NCI-H1417 (cell line): ENCODE measurements at regions not wholly inside any gene's neighbourhood (a gene's known extent, or its start where the extent isn't known, plus 50 kb on each side); places are given as distances from the start of the nearest gene placed in this dataset.
"Not testable (repeated sequence)": the region's sequence is repeated elsewhere in the genome, so short reads cannot be mapped to it uniquely, and the experiment has no call there.

Experiments
- DNase-seq, 3 experiments: peaks; one replicate each; lab custom pipeline; 2025; lab: John Stamatoyannopoulos, UW

DNA sequence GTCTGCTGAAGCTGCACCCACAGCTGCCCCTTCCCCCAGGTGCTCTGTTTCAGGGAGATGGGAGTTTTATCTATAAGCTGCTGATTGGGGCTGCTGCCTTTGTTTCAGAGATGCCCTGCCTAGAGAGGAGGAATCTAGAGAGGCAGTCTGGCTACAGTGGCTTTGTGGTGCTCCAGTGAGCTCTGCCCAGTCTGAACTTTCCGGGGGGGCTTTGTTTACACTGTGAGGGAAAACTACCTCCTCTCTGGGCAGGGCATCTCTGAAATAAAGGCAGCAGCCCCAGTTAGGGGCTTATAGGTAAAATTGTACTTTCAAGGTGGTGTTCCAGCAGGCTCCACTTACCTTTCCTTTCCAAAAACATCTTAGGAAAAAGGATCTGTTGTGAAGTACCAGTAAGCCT, 242.2 kb downstream of the SPRY1 start:
- DNase-seq: no peak

DNA sequence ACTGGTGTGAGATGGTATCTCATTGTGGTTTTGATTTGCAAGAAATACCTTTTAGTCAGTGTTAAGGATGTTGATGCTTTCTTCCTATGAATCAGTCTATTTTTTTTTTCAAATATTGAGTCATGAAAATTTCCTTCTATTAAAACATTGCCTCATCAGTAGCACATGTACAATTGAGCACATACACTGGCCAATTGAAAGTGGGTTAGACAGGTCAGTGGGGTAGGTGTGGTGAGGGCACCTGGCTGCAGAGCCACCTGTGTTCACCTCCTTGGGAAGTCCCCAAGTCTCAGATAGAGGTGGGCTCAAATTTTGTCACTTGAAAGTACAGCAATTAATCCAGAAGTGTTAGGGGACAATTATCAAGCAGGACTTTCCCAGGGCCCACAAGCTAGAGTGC, 243.7 kb downstream of the SPRY1 start:
- DNase-seq: no peak

DNA sequence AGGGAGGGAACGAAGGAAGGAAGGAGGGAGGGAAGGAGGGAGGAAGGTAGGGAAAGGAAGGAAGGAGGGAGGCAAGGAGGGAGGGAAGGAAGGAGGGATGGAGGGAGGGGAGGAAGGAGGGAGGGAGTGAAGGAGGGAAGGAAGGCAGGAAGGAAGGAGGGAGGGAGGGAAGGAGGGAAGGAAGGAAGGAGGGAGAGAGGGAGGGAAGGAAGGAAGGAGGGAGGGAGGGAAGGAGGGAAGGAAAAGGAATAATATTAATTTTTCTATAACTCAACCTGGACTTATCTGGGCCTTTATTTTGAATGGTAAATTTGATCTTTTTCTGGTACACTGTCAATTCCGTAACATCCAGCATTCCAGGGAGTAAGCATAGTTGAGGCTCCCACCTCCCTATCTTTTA, 244.2 kb downstream of the SPRY1 start:
- no peak for DNase-seq

DNA sequence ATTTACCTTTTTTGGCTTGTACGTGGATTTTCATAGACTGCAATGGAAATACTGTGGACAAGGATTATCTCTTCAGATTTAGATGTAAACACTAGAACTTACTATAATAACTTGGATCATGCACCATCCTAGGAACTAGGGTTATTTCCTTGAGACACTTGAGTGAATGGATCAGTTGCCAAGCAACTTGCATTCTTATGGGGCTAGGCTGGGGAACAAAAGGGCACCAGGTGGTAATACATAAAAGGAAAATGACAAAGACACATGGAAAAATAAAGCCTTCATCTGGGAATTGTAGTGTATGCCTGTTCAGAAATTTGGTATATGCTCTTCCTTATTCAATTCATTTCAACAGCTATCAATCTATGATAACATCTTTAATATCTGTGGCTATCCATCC, 247.1 kb downstream of the SPRY1 start:
- DNase-seq: peak in 2 of 3 experiments; percentile 3 to 48

DNA sequence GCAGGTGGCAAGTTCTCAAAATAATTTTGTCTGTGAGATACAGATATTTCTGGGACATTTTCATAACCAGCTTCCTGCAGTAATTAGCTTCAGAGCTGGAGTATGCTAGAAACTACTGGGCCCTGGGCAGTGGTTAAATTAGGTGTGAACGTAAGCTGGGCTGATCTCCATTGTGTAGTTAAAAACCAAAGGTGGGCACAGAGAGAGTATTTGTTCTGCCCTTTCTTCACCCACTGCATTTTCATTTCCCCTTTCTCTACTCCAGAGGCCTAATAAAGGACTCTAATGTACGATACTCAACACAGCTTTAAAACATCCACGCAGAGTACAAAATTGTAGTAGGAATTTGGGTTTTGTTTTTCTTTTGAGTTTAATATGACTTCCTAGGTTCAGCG, 252.7 kb downstream of the SPRY1 start:
- peak in 1 of 3 experiments; percentile 61 for DNase-seq

DNA sequence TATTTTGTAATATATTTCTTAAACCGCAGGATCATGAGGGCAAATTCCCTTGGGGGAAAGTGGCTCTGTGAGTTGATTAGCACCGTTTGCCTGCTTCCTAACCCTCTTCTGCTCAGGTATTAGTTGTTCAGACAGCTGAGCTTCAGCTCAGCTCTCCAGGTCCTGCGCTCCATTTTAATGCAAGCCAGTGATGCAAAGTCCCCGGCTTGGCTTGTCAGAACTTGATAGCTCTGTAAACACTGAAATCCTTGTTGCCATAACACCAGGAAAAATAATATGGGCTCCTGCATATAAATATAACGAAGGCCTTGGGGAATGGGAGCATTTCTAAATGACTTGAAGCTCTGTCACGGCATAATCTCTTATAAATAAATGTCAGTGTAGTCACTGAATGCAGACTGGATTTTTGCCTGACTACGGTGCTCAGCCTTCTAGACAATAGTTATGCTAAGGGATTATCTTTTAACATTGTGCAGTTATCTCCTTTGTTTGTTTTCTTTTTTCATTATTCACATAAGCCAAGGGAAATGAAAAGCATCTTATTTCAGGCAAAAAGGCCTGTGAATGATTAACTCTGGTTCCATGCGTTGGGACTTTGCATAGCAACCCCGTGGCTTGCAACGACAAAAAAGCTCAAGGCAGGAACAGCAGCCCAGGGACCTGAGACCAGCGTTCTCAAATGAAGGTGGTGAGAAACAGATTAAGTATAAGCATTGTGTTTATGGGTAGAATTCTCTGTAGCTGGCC, 253.2 kb downstream of the SPRY1 start:
- peak; percentile 70 to 93 (median 78) for DNase-seq

DNA sequence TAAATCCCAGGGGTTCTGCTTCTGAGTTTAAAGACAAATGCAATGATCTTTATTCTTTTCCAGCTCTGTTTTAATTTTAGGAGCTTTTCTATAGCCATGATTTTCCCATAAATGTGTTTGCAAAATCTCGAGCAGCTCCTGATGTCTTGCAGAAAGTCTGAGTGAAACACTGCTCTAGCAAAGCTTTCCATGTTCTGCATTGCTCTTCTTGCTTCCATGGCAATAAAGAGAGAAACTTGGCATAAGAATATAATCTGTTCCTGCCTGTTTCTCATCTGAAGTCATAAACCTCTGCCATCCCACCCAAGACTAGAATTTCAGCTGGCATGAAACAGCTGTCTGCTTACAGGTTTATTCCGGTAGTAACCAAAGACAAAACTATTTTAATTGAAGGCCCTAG, 254.5 kb downstream of the SPRY1 start:
- no peak for DNase-seq

DNA sequence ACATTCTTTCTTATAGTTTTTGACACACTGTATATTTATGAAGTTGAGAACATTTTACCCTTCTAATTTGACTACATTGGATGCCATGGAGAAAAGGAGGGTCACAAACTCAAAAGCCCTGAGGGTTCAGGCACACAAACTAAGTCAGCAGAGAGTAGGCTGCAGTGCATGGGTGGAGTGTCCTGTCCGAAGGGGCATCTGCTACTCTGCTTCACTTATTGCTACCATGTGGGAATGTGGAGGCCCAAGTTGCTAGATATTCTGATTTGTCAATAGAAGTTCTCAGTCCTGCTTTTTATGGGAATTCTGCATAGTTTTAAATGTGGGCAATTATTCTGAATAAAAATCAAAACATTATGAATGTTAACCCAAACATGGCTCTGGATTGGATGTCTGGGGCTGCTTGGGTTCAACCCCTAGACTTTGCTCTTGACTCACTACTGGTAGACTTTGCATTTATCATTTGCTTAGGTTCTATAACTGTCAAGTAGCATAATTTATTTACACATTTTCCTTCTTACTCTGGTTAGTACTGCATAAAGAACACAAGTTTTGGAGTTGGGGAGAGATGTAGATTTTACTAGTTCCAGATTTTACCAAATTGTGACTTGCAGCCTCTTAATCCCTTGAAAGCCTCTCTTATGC, 255.1 kb downstream of the SPRY1 start:
- DNase-seq: no peak

DNA sequence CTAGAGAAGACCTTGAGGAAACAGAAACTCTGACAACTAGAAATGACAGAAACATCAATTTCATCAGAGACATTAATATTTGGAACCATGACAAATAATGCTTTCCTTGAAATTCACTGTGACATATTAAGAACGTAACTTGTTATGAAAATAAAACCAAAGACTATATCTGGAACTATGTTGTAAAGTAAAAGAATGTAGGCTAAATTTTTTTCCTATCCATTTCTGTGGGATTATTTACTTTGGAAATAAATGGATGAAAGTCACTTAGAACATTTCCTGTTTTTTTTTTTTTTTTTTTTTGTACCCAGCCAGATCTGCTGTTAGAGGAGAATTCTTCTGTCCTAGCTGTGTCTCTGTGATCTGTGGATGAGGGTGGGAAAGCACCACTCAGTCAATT, 255.9 kb downstream of the SPRY1 start:
- DNase-seq: no peak

DNA sequence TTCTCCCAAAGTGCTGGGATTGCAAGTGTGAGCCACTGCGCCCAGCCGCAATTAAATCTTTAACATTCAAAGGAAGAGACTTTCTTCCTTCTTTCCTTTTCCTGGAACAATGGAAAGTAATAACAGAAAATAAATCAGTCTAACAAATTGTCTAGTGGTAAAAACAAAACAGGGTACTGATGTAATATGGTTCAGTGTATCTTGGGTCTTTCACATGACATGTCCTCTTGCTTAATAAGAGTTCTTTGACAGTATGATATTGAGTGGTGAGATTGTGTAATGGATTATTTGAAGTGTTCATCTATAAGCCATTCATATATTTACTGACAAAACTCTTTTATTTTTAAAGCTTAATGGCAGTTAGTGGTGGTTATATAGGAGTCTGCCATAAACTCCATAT, 256.6 kb downstream of the SPRY1 start:
- DNase-seq: no peak

DNA sequence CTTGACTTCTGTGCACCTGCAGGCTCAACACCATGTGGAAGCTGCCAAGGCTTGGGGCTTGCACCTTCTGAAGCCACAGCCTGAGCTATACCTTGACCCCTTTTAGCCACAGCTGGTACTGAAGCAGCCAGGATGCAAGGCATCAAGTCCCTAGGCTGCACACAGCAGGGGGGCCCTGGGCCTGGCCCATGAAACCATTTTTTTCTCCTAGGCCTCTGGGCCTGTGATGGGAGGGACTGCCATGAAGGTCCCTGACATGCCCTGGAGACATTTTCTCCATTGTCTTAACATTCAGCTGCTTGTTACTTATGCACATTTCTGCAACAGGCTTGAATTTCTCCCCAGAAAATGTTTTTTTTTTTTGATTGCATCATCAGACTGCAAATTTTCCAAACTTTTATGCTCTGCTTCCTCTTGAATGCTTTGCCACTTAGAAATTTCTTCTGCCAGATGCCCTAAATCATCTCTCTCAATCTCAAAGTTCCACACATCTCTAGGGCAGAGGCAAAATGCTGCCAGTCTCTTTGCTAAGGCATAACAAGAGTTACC, 260.2 kb downstream of the SPRY1 start:
- DNase-seq: not testable (repeated sequence)

DNA sequence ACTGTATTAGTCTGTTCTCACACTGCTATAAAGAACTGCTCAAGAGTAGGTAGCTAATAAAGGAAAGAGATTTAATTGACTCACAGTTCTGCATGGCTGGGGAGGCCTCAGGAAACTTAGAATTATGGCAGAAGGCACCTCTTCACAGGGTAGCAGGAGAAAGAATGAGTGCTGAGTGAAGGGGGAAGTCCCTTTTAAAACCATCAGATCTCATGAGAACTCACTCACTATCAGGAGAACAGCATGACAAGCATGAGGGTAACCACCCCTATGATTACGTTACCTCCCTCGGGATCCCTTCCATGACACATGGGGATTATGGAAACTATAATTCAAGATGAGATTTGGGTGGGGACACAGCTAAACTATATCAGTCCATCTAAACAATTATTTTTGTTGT, 261.0 kb downstream of the SPRY1 start:
- not testable (repeated sequence) for DNase-seq

DNA sequence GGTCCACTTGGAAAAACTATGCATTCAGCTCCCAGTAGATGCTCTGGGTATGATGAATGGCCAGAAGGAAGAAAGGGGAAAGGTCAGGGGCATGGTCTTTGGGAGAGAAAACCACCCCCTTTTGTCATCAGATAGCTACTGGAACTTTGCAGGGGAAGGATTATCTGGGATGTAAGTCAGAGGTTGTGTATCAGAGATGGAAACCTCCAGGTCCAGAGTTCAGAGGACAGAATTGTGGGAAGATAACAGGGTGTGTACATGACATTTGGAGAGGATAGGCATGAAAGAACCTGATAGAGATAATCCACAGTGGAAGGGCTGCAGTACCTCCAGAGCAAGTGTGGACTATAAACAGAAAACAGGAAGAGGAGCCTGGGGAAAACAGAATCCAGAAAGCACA, 262.7 kb downstream of the SPRY1 start:
- DNase-seq: no peak

DNA sequence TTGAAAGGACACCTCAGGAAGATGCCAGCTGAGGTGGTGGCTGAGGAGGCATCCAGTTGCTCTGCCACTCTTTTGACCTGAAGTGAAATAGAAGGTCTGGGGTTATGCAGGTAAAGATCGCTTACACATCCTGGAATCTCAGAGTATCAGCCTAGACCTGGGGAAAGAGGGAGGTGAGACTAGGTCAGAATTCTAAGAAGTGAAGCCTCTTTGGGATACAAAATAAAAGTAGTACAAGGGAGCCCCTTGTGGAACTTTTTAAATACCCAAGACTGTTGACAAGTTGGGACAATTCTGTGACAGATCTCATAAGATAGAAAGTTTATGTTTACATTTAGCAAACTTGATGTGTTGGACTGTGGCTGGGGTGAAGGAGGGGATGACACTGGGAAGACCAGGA, 263.1 kb downstream of the SPRY1 start:
- DNase-seq: peak in 1 of 3 experiments; percentile 13

DNA sequence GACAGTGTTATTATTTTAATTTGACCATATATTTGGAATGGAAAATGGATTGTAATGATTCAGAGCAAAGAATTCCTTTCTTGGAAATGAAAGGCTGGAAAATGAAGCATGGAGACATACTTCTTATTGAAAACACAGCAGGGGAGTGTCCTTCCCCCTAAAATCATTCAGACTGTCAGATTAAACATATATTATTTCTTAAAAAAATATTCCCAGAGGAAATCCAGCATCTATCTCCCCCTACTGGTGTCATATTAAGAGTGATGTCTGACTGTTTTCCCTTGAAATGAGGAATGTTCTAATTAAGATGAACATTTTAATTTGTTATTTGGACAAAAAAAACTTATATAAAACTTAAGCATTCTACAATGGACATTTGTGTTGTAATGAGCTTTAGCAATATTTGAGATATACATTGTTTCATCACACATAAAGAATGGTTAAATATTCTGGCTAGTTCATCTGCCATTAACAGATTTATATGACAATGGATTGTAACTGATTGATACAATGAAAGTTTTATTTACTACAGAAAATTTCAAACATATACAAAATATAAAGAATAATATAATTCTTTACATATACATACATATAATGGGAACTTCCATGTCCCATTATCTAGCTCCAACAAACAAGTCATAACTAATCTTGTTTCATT, 264.6 kb downstream of the SPRY1 start:
- DNase-seq: peak in 1 of 3 experiments; percentile 44

DNA sequence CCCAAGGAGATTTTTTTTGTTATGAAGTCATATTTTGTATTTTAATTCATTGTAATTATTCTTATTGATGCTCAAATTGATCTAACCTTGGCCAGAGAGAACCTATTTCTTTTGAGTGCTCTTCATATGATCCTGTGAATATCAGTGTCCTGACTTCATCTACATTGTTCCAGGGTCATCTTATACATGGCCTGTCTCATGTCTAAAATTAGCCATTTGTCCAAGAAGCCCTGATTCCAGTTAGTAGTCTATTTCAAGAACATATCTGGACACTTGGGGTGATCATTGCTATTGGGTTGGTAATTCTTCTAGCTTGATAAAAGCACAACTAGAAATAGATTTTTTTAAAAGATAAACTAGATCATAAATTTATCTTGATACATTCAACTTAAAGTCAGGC, 266.2 kb downstream of the SPRY1 start:
- peak in 1 of 3 experiments; percentile 4 for DNase-seq

DNA sequence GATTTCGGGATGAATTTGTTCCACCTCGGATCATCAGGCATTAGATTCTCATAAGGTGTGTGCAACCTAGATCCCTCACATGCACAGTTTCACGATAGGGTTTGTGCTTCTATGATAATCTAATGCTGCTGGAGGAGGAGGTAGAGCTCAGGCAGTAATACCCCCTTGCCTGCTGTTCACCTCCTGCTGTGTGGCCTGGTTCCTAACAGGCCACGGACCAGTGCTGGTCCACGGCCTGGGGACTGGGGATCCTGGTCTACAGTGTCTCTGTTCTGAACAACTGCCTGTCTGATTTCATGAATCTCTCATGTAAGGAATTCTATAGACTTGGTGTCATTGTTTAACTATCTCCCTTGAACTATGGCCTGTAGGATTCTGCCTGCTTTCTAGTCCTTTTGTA, 269.9 kb downstream of the SPRY1 start:
- no peak for DNase-seq

DNA sequence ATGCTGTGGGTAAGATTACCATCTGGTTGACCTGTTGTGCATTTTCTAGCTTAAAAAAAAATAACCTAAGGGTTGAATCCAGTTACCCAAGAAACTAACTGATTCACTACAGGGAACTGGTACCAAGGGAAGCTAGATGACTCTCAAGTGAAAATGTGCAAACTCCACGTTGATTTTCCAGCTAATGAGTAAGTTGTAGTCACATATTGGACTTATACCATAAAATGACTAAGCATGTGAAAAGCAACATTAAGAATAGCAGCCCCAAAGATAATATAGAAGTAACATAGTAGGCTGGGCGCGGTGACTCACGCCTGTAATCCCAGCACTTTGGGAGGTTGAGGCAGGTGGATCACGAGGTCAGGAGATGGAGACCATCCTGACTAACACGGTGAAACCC, 270.9 kb downstream of the SPRY1 start:
- no peak for DNase-seq

DNA sequence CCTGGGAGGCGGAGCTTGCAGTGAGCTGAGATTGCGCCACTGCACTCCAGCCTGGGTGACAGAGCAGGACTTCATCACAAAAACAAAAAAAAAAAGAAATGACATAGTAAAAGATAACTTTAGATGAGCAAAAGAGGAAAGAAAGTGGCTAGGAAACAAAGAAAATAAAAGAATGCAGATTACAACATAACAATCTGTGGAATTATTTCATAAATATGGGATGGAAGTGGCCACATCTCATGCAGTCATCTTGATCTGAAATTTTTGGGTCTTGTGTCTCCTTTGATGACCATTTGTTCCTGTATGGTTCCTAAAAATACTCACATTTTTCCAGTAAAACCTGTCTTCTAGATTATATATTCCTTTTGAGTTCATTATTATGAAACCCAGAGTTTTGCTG, 271.4 kb downstream of the SPRY1 start:
- no peak for DNase-seq

DNA sequence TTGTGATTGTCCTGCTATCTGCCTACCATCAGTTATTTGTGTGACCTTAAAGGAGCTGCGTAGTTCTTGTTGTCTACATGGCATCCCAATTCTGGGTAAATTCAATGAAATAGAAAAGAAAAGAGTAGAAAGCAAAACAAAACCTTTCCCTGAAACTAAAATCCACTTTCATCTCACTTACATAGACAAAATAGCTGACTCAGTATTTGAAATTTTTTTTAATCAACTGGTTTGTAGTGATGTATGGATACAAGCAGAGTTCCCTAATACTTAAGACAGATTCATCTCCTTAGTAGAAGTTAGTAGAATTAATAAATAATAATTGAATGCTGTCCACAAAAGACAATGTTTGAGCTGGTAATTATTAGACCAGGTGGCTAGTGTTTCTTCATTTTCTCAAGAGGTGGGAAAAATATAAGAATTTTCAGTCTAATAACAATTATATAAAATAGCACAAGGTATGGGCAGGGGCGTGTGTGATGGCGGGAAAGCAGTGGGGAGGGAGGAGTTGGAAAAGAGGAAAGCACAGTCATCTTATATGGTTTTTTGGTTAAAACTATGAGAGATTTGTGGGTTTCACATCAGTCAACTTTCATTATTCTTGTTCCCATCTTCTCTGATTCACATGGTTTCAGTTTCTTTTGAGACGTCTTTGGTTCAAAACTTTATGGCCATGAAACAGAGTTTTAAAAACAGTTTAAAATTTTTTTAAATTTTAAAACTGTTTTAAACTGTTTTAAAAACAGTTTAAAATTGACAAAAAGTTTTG, 275.2 kb downstream of the SPRY1 start:
- no peak for DNase-seq

DNA sequence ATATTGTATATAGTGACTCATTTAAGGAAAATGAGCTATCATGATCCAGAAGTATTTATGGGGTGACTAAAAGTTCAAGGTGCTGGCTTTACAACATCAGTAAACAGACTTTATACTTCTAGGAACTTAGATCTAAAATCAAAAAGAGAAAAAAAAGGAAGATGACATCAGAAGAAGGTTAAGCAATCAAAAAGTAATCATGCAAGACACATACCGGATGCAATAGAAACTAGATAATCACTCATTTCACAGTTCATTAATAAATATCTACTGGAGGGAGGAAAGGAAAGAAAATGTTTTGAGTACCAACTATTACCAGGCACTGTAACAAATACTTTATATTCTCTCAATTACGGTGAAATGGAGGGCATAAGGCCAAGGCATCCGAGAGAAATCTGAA, 276.4 kb downstream of the SPRY1 start:
- no peak for DNase-seq

DNA sequence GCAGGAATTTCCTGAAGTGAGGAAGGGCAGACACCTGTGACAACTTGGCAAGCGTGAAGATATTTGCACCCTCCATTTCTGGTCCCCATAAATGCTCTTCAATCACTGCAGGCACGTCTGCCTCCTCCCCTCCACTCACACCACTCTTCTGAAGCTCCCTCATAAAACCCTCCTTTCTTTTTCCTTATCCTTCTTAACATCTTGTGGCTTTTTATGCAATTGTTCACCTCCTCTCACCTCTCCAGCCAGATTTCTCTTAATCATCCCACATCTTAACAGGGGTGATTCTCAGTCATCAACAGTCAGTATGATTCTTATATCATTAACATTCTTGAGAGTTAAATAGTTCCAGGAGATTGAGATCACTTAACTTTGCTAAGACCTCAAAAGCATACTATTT, 277.4 kb downstream of the SPRY1 start:
- DNase-seq: no peak
